NCI-H1436 (cell line): ENCODE measurements at regions not wholly inside any gene's neighbourhood (a gene's known extent, or its start where the extent isn't known, plus 50 kb on each side); places are given as distances from the start of the nearest gene placed in this dataset.

Experiments
- DNase-seq: peaks from one replicate; lab custom pipeline; 2025; lab: John Stamatoyannopoulos, UW

- no peak for DNase-seq
Measured at GRCh38 chr2:51638811-51639210, 606.9 kb upstream of the NRXN1 start.

- no peak for DNase-seq
Measured at GRCh38 chr2:51633073-51633472, 601.1 kb upstream of the NRXN1 start.

DNA sequence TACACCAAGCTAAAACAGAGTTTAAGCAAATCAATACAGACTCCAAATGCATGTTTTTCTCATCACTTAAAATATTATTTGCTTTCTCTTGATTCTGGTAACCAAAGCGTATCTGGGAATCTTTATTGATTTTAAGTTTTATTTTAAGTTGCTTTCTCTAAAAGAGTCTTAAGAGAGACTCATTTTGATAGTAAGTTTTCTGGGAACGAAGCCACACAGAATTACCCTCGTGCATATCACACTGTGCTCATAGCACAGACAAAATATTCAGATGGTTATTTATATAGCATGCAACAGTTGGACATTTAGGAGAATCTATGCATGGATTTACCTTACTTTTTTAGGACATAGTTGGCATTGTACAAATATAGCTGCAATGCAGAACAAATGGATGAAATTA lies 597.5 kb upstream of the NRXN1 start:
- DNase-seq: no peak

DNA sequence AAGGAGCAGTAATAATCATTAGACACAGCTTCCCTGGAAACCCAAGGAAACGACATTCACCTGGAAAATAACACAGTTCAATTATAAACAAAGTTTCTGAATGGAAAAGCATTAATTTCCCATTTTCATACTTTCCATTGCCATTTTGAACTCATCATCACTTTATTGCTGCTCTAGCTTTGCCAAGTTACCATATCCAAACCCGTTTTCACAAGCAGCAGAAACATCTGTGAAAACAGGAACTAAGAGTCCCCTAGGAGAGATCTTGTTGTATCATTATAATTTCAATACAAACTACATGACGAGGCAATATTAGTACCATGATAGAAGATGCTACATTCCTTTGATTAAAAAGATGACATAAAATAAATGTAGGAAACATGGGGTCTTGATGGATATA lies 597.0 kb upstream of the NRXN1 start:
- no peak for DNase-seq

GRCh38 chr2:51624995-51625394 lies 593.1 kb upstream of the NRXN1 start:
- no peak for DNase-seq

DNA sequence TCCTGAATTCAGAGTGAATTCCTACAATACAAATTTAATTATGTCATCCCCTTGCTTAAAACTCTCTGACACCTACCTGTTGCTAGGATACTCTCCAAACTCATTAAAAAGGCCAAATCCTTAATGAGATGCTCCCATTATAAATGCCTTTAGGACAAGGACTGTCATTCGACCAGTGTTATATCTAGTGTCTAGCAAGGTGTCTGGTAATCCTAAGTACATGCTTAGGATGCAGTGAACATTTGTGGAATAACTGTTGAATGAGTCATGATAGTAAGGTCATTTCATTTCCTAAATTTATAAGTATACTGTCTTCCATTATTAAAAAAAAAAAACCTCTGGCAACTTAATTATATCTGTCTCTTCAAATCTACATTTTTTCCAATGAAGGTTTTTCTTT lies 588.9 kb upstream of the NRXN1 start:
- no peak for DNase-seq

DNA sequence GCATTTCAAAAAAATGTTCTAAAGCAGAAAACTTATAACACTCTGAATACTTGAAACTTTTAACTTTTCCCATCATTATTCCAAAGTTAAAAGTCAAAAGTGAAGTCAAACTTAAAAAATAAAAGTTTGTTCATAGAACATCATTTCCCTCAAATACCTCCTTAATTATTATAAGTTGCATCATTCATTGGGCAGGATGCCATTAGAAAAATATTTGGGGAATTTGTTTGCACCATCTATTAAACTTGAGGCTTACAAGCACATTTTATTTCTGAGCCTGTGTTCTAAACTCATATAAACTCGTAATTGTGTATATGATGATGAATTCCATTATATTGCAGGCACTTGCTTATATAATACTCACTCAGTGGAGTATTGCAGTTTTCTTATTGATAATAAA lies 588.0 kb upstream of the NRXN1 start:
- DNase-seq: no peak

DNA sequence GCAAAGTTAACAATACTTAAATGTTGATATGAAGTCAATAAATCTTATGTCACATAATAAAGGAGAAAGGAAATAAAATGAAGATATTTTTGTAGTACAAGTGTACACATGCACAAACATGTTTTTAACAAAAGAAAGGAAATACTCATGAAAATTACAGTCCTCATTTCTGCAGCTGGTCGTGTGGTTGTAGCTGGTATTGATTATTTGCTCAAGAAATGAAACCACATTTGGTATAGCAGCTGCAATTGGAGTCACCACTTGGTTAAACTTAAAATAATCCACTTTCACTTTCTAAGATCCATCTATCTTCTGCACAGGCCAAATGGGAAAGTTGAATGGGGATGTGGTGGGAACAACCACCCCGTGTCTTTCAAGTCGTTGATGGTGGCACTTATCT lies 580.5 kb upstream of the NRXN1 start:
- DNase-seq: no peak

DNA sequence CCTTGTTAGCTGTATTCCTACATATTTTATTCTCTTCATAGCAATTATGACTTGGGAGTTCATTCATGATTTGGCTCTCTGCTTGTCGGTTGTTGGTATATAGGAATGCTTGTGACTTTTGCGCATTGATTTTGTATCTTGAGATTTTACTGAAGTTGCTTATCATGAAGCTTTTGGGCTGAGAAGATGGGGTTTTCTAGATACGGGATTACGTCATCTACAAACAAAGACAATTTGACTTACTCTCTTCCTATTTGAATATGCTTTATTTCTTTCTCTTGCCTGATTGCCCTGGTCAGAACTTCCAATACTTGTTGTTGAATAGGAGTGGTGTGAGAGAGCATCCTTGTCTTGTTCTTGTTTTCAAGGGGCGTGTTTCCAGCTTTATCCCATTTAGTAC lies 569.8 kb upstream of the NRXN1 start:
- no peak for DNase-seq

DNA sequence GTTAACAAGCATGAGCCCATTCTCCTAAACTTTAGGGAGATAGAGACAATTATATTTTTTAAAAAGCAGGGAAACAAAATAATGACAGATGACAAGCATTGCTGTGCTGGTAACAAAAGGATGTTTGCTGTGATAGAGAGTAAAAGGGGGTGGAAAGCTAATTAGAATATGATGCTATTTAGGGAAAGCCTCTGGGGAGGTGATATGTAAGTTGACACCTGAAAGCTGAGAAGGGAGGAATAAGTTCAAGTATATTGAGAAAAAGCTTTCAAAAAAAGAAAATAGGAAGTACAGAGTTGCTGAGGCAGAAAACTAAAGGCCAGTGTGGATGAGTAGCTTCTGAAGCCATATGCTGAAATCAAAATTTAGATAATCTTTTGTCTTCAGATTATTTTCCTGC lies 565.2 kb upstream of the NRXN1 start:
- DNase-seq: peak; percentile 7

DNA sequence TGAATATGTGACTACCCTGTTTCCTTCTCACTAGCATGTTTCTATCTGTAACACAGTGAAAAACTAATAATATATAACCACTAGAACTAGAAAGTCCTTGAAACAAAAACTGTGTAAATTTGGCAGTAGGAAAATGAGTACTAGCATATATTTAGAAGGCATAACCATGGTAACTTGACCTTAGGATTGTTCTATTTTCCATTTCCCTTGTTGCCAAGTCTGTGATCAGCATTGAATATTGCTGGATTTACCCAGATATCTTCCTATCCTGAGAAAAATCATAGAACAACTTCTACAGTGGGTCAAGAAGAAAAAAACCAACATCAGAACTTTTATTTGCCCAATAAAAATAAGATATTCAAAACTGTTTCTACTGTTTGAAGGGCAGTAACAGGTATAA lies 563.9 kb upstream of the NRXN1 start:
- no peak for DNase-seq

DNA sequence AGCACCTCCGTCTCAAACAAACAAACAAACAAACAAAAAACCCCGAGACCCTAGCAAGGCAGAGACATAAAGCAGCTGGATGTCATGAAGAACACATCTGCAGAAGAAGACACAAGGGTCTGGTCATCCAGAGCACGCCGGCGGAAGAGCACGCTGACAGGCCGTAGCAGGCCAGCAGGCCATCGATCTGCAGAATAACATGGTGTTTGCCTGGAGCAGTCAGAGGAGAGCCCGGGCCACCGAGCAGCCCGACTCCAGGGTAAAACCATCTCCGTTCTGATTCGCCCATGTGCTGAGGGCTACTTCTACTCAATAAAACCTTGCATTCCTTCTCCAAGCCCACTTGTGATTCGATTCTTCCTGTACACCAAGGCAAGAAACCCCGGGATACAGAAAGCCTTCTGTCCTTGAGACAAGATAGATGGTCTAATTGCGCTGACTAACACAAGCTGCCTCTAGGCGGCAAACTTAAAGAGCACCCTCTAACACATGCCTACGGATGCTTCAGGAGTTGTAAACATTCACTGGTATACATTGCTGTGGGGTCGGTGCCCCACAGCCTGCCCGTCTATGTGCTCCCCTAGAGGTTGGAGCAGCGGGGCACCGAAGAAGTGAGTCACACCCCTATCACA lies 549.8 kb upstream of the NRXN1 start:
- DNase-seq: no peak

DNA sequence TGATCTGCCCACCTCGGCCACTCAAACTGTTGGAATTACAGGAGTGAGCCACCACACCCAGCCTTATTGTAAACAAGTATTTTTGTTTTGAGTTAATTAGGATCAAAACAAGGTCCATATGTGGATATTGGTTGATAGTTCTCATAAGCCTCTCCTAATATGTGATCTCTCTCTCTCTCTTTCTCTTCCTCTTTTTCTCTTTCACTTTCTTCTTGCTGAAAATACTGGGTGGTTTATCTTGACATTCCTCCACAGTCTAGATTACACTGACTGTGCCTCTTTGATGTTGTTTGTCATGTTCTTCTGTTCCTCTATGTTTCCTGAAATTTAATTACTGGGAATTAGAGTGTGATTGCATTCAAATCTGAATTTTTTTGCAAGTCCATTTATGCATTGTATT lies 547.5 kb upstream of the NRXN1 start:
- no peak for DNase-seq

DNA sequence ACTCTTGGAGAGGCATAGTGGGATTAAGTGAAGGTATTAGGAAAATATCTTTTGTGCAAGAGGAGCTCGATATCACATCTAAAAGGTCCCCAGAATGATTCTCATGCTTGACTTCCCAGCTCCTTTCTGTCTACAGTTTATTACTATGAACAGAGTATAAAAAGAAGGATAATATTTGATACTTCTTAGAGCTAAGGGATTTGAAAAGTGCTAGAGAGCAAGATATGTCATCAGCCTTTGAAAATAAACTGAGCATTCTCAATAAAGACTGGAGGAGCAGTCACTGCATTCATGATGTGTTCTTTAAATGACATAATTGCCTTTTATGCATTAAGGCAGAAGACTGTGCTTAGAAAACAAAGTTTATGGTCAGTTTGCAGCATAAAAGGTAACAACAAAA lies 543.2 kb upstream of the NRXN1 start:
- no peak for DNase-seq

DNA sequence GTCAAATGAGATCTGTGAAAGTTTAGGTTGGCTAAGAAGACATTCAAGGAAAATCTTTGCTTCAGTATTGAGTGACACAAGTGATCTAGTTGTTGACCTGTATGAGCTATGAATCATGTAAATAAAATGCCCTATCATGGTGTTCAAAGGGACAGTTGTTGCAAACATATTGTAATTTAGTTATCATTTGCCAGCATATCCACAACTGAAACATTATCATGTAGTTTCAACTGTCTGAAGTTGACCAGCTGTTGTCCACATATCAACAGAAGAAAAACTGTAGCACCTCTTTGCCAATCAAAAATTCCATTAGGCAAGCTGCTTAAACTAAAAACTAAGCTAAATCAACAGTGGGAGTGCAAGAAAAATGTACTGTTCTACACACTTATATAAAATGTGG lies 527.1 kb upstream of the NRXN1 start:
- no peak for DNase-seq

GRCh38 chr2:51553476-51553875 lies 521.5 kb upstream of the NRXN1 start:
- DNase-seq: no peak

GRCh38 chr2:51535763-51536162 lies 503.8 kb upstream of the NRXN1 start:
- DNase-seq: no peak

- DNase-seq: no peak
Measured at GRCh38 chr2:51534166-51534565, 502.2 kb upstream of the NRXN1 start.

DNA sequence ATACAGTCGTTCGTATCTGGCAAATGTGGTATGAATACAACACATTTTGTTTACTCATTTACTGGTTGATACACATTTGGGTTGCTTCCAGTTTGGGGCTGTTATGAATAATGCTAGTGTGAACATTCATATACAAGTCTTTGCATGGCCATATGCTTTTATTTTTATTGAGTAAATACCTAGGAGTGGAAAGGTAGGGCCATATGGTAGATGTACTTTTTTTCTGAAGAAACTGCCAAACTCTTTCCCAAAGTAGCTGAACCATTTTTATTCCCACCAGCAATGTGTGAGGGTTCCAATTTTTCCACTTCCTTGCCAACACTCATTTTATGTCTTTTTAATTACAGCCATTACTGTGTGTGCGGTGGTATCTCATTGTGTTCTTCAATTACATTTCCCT lies 496.2 kb upstream of the NRXN1 start:
- DNase-seq: no peak

DNA sequence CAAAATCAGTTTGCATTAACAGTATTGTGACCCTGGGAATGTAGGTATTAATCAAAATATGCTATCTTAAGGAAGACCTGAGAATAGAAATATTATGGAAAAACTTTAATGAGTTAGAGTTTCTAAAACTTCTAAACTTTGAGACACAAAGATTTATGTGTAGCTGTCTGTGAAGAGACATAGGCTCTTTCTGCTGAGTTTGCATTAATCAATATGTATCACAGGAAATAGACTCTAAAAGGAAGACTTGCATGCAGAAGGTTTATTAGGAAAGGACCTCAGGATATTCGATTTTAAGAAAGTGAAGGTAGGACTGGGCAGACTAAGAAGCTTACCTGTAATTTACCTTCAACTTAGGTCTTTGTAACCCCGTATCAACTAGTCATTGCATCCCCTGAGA lies 494.8 kb upstream of the NRXN1 start:
- DNase-seq: no peak

GRCh38 chr2:51516667-51517066 lies 484.7 kb upstream of the NRXN1 start:
- DNase-seq: no peak

- no peak for DNase-seq
Measured at GRCh38 chr2:51511002-51511401, 479.1 kb upstream of the NRXN1 start.

DNA sequence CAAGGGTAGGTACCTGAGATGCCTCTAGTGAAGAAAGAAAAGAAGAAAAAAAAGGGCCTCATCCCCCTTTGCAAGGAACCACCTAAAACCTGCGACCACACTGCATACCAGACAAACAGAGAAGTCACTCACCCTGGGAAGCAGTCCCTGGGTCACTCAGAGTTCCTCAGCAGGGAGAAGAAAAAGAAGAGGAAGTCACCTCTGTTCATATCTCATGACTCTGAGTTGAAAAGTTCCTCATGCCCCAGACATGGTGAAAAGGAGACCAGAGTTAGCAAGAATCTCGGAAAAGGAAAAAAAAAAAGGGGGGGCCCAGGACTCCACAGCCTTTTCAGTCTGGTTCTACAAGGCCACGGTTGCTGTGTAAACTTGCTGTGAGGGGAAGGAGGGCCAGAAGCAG lies 478.4 kb upstream of the NRXN1 start:
- no peak for DNase-seq

DNA sequence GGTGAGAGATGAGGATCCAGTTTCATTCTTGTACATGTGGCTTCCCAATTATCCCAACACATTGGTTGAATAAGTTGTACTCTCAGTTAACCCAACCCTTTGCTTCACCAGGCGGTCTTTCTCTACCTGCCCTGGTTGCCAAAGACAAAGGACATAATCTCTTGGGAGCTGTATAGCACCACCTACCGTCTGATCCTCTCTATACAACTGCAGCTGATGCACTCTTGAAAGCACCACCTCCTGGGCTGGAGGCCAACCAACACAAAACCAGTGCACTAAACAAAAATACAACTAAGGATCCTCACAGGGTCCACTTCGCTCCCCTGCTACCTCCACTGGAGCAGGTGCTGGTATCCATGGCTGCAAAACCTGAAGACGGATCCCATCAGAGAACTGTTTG lies 473.6 kb upstream of the NRXN1 start:
- DNase-seq: no peak
